NCI-H526 (cell line): ENCODE measurements at regions not wholly inside any gene's neighbourhood (a gene's known extent, or its start where the extent isn't known, plus 50 kb on each side); places are given as distances from the start of the nearest gene placed in this dataset.
A peak's percentile ranks its signal among the peaks of the same experiment; 100 is the strongest.

ENCODE experiments used
- DNase-seq, 2 experiments: peaks; one replicate each; lab custom pipeline; 2025; lab: John Stamatoyannopoulos, UW

GRCh38 chr2:144281476-144281875, 238.4 kb downstream of the ZEB2 start:
- no peak for DNase-seq

GRCh38 chr2:144280009-144280408, 239.9 kb downstream of the ZEB2 start:
- DNase-seq = no peak

- peak; percentile 67 to 75 for DNase-seq
These were observed 240.8 kb downstream of the ZEB2 start for GRCh38 chr2:144279165-144279564.

GRCh38 chr2:144277622-144278354, 242.1 kb downstream of the ZEB2 start:
- DNase-seq = no peak

GRCh38 chr2:144275340-144275739, 244.6 kb downstream of the ZEB2 start:
- DNase-seq = no peak

- no peak for DNase-seq
These were observed 245.8 kb downstream of the ZEB2 start for GRCh38 chr2:144274131-144274530.

- no peak for DNase-seq
These were observed 249.0 kb downstream of the ZEB2 start for GRCh38 chr2:144270951-144271350.

GRCh38 chr2:144268036-144268678, 251.8 kb downstream of the ZEB2 start:
- DNase-seq = no peak

GRCh38 chr2:144267239-144267638, 252.7 kb downstream of the ZEB2 start:
- DNase-seq = no peak

GRCh38 chr2:144265654-144266053, 254.3 kb downstream of the ZEB2 start:
- no peak for DNase-seq

GRCh38 chr2:144261966-144262365, 258.0 kb downstream of the ZEB2 start:
- DNase-seq = no peak

- DNase-seq = no peak
These were observed 258.6 kb downstream of the ZEB2 start for GRCh38 chr2:144261336-144261735.

- DNase-seq = no peak
These were observed 260.6 kb downstream of the ZEB2 start for GRCh38 chr2:144259332-144259731.

GRCh38 chr2:144258154-144258553, 261.8 kb downstream of the ZEB2 start:
- DNase-seq = no peak

GRCh38 chr2:144256996-144257707, 262.8 kb downstream of the ZEB2 start:
- DNase-seq = no peak

- DNase-seq = no peak
These were observed 265.3 kb downstream of the ZEB2 start for GRCh38 chr2:144254342-144255235.

GRCh38 chr2:144253743-144254142, 266.2 kb downstream of the ZEB2 start:
- DNase-seq = no peak

- no peak for DNase-seq
These were observed 267.2 kb downstream of the ZEB2 start for GRCh38 chr2:144252694-144253093.

GRCh38 chr2:144249035-144249637, 270.8 kb downstream of the ZEB2 start:
- no peak for DNase-seq

- DNase-seq = no peak
These were observed 271.4 kb downstream of the ZEB2 start for GRCh38 chr2:144248350-144249034.

GRCh38 chr2:144244938-144245337, 275.0 kb downstream of the ZEB2 start:
- DNase-seq = no peak
